HG03460 (cell line): ENCODE measurements at regions not wholly inside any gene's neighbourhood (a gene's known extent, or its start where the extent isn't known, plus 50 kb on each side); places are given as distances from the start of the nearest gene placed in this dataset.

Experiments
- ATAC-seq: cut with Tn5 transposase; IDR thresholded peaks from one replicate; pipeline ENCODE4 v1.9.1; 2021; ENCODE audit not compliant: unreplicated experiment

- no peak for ATAC-seq
Measured at GRCh38 chr4:151604238-151604637, 156.6 kb downstream of the GATB start.

GRCh38 chr4:151605215-151605614, 155.6 kb downstream of the GATB start:
- no peak for ATAC-seq

- no peak for ATAC-seq
Measured at GRCh38 chr4:151606061-151606460, 154.7 kb downstream of the GATB start.

- no peak for ATAC-seq
Measured at GRCh38 chr4:151610229-151610628, 150.6 kb downstream of the GATB start.

GRCh38 chr4:151611960-151612359, 148.8 kb downstream of the GATB start:
- ATAC-seq = no peak

GRCh38 chr4:151613290-151613689, 147.5 kb downstream of the GATB start:
- ATAC-seq = no peak

GRCh38 chr4:151614561-151614960, 146.2 kb downstream of the GATB start:
- no peak for ATAC-seq

GRCh38 chr4:151618858-151619257, 141.9 kb downstream of the GATB start:
- ATAC-seq = no peak

- no peak for ATAC-seq
Measured at GRCh38 chr4:151620066-151620465, 140.7 kb downstream of the GATB start.
